K562 (cell line): ENCODE measurements at regions not wholly inside any gene's neighbourhood (a gene's known extent, or its start where the extent isn't known, plus 50 kb on each side); places are given as distances from the start of the nearest gene placed in this dataset.

Experiments used
- ATAC-seq: fragments of 200-7000 bp; cut with Tn5 transposase; 3 replicates; pipeline ENCODE4 v1.9.1; 2020; ENCODE audit warnings: moderate library complexity
- BruUV-seq: library from RNA; stranded (reverse); fragments of 400-500 nt; replicated peaks from 2 replicates; lab custom pipeline; 2021; lab: Mats Ljungman, UMichigan
- CTCF ChIA-PET: fragments of 300-600 bp; formaldehyde crosslinking; extraction: SDS; loops from one replicate; lab custom pipeline; 2021; ENCODE audit warnings: low intra/inter-chr PET ratio; lab: Yijun Ruan, JAX
- POLR2A ChIA-PET: fragments of 300-600, 350-650 bp; sonication (Branson Sonifier 250); formaldehyde crosslinking; extraction: SDS; loops from one replicate; lab custom pipeline; 2021; ENCODE audit warnings: antibody characterized with exemption, inconsistent platforms; lab: Yijun Ruan, JAX
- DNase-seq, 4 experiments: peaks; one replicate each; pipeline versions ENCODE4 v3.0.0 to v3.0.0-alpha.2; 2011 to 2018; ENCODE audit warnings: low spot score in 3 of 4, mixed read lengths in 3 of 4; ENCODE audit errors: extremely low read depth in 1 of 4
- FAIRE-seq: peaks from 2 replicates; lab custom pipeline; 2011; peaks lifted over from hg19 to GRCh38; lab: Jason Lieb, UNC
- H2AFZ ChIP-seq: 2 replicates; pipeline ENCODE4 v1.6.0; 2011; ENCODE audit warnings: low read depth, low read length, control low read depth, inconsistent platforms
- H3K27ac ChIP-seq: fragments of 200-600 bp; 3 replicates; pipeline ENCODE4 v1.8.0; 2011; ENCODE audit warnings: low read depth, mild to moderate bottlenecking, control low read depth, inconsistent platforms, low read length, moderate library complexity, mixed read lengths; ENCODE audit errors: extremely low read depth
- H3K27me3 ChIP-seq, 2 experiments: fragments of 300-600 bp in 1 of 2; 2 replicates in 1 of 2; 3 replicates in 1 of 2; pipeline versions ENCODE4 v1.6.0 to v1.8.0; 2011; ENCODE audit warnings: inconsistent platforms in 2 of 2, low read length in 2 of 2, mild to moderate bottlenecking in 1 of 2, mixed read lengths in 1 of 2, moderate library complexity in 1 of 2; ENCODE audit not compliant: control insufficient read depth in 2 of 2, insufficient read depth in 2 of 2
- H3K36me3 ChIP-seq: fragments of 300-600 bp; 3 replicates; pipeline ENCODE4 v1.8.0; 2011; ENCODE audit warnings: mild to moderate bottlenecking, low read length, inconsistent platforms; ENCODE audit not compliant: control insufficient read depth, insufficient read depth
- H3K4me1 ChIP-seq, 2 experiments: fragments of 200-600 bp in 1 of 2; replicated peaks in 1 of 2; 2 replicates in 1 of 2; 3 replicates in 1 of 2; pipeline versions ENCODE4 v1.5.1 to v1.8.0; 2011; ENCODE audit warnings: inconsistent platforms in 2 of 2, low read length in 2 of 2, mild to moderate bottlenecking in 1 of 2, mixed read lengths in 1 of 2, moderate library complexity in 1 of 2; ENCODE audit not compliant: control insufficient read depth in 2 of 2, insufficient read depth in 2 of 2
- H3K4me2 ChIP-seq: 2 replicates; pipeline ENCODE4 v1.6.1; 2011; ENCODE audit warnings: low read length, control low read depth, inconsistent platforms, mixed read lengths; ENCODE audit not compliant: insufficient read depth
- H3K4me3 ChIP-seq: fragments of 200-600 bp; sonication (generic), shearing (Covaris generic); 2 replicates; pipeline ENCODE4 v1.5.1; 2016; ENCODE audit warnings: control low read depth, inconsistent platforms
- H3K79me2 ChIP-seq: fragments of 200-600 bp; 3 replicates; pipeline ENCODE4 v1.8.0; 2011; ENCODE audit warnings: low read length, inconsistent platforms; ENCODE audit not compliant: control insufficient read depth, insufficient read depth
- H3K9ac ChIP-seq, 2 experiments: 2 replicates each; pipeline versions ENCODE4 v1.6.0 to v1.6.1; 2011; ENCODE audit warnings: low read depth in 2 of 2, low read length in 2 of 2, control low read depth in 1 of 2, inconsistent platforms in 1 of 2, mild to moderate bottlenecking in 1 of 2, mixed read lengths in 1 of 2; ENCODE audit not compliant: insufficient read depth in 1 of 2
- H3K9me1 ChIP-seq: one replicate; pipeline ENCODE4 v1.6.0; 2011; ENCODE audit warnings: inconsistent platforms, mild to moderate bottlenecking, low read length, moderate library complexity; ENCODE audit not compliant: control insufficient read depth, insufficient read depth
- H3K9me3 ChIP-seq: replicated peaks from 2 replicates; pipeline ENCODE4 v1.5.1; 2011; ENCODE audit warnings: low read depth, low read length, inconsistent platforms; ENCODE audit not compliant: control insufficient read depth, insufficient read depth
- H4K20me1 ChIP-seq: replicated peaks from 2 replicates; pipeline ENCODE4 v1.6.1; 2011; ENCODE audit warnings: low read length, inconsistent platforms, mixed read lengths; ENCODE audit not compliant: control insufficient read depth, insufficient read depth
- CEBPG ChIP-seq, 3 experiments: fragments of 200-800 bp in 1 of 3; sonication (Bioruptor generic) in 1 of 3; sonication (generic) in 1 of 3; formaldehyde crosslinking in 1 of 3; IDR thresholded peaks in 2 of 3; conservative IDR thresholded peaks in 1 of 3; 2 replicates each; pipeline versions ENCODE4 v1.6.1 to v1.8.0; 2016 to 2022; ENCODE audit warnings: missing compliant biosample characterization in 2 of 3, missing genetic modification characterization in 2 of 3, mild to moderate bottlenecking in 1 of 3, missing genetic modification reagents in 1 of 3
- ELF2 ChIP-seq: fragments of 250-450 bp; sonication (Bioruptor Pico); IDR thresholded peaks from 2 replicates; pipeline ENCODE4 v1.5.0; 2021; ENCODE audit warnings: mild to moderate bottlenecking
- FOXK2 ChIP-seq, 2 experiments: fragments of 450-650 bp; IDR thresholded peaks in 1 of 2; conservative IDR thresholded peaks in 1 of 2; 2 replicates each; pipeline ENCODE4 v1.6.1; 2016; ENCODE audit warnings: low read depth in 2 of 2, mild to moderate bottlenecking in 1 of 2
- HDAC2 ChIP-seq: fragments of 450-650 bp; IDR thresholded peaks from 2 replicates; pipeline ENCODE4 v1.6.1; 2016; ENCODE audit warnings: mild to moderate bottlenecking
- MEF2A ChIP-seq: IDR thresholded peaks from 2 replicates; pipeline ENCODE4 v1.6.1; 2011; ENCODE audit warnings: low read depth, mild to moderate bottlenecking, low read length, moderate library complexity; ENCODE audit not compliant: control insufficient read depth
- MEF2D ChIP-seq: conservative IDR thresholded peaks from 2 replicates; pipeline ENCODE4 v1.6.1; 2016; ENCODE audit warnings: low read depth, missing genetic modification characterization, missing compliant biosample characterization
- PHB2 ChIP-seq: fragments of 450-650 bp; IDR thresholded peaks from 2 replicates; pipeline ENCODE4 v1.6.1; 2017; ENCODE audit warnings: low read depth
- TFAP4 ChIP-seq: sonication (generic); formaldehyde crosslinking; IDR thresholded peaks from 2 replicates; pipeline ENCODE4 v1.8.0; 2022; ENCODE audit warnings: missing genetic modification reagents, mild to moderate bottlenecking, moderate library complexity, borderline replicate concordance
- ZBTB11 ChIP-seq, 3 experiments: fragments of 200-800 bp in 1 of 3; fragments of 250-450 bp in 1 of 3; fragments of 450-650 bp in 1 of 3; sonication (Bioruptor Pico) in 1 of 3; sonication (Bioruptor generic) in 1 of 3; formaldehyde crosslinking in 1 of 3; IDR thresholded peaks; 2 replicates each; pipeline versions ENCODE4 v1.6.1 to v1.8.0; 2016 to 2022; ENCODE audit warnings: mild to moderate bottlenecking in 2 of 3, missing genetic modification characterization in 2 of 3, missing compliant biosample characterization in 1 of 3, moderate library complexity in 1 of 3
- ZNF12 ChIP-seq: sonication (generic); formaldehyde crosslinking; IDR thresholded peaks from 2 replicates; pipeline ENCODE4 v1.4.0; 2020; ENCODE audit warnings: mild to moderate bottlenecking, missing genetic modification reagents
- ZNF212 ChIP-seq: fragments of 450-650 bp; formaldehyde crosslinking; IDR thresholded peaks from 2 replicates; pipeline ENCODE4 v1.4.0; 2020; ENCODE audit warnings: mild to moderate bottlenecking
- WGBS: fragments of 100-300 bp; shearing (Covaris generic); methylation state at CpG from one replicate; pipeline ENCODE4 v1.1.6; 2016; ENCODE audit warnings: low coverage, mixed read lengths; ENCODE audit not compliant: insufficient coverage; ENCODE audit errors: missing lambda C conversion rate; 5-methylcytosine and 5-hydroxymethylcytosine counted together
- in situ Hi-C: fragments of 300-500 bp; cut with MboI; formaldehyde crosslinking; loops from 4 replicates; pipeline ENCODE4 v1.15.0; 2018; ENCODE audit warnings: inconsistent platforms, mixed read lengths
- intact Hi-C: fragments of 100-400 bp; cut with micrococcal nuclease; formaldehyde crosslinking; loops from 2 replicates; pipeline ENCODE4 v1.14.2; 2022

GRCh38 chr20:6245436-6245835, 122.6 kb upstream of the FERMT1 start (continued):
- TF ChIP-seq MEF2A (no peak), FOXK2 (conservative IDR thresholded peaks at IDR 0.05 in 1 of 2, IDR thresholded peaks at IDR 0.05 in 1 of 2; ENCODE audit: low read depth in 2 of 2) (no peak), ZNF12 (CRISPR knock-in tag) (no peak)

GRCh38 chr20:6241591-6241990, 118.8 kb upstream of the FERMT1 start:
- no peak for DNase-seq
- ATAC-seq, result no peak
- no peak for FAIRE-seq
- Histone ChIP-seq H3K4me2 (no peak overlapping the region), H3K4me3 (no peak overlapping the region), H4K20me1 (no peaks in the 10 kb centered on the region), H3K9ac (no peak overlapping the region)
- POLR2A ChIA-PET, result no interaction called here
- intact Hi-C loops, result no loop called here
- WGBS, result 0% methylated on average over 1 of the region's 1 CpG
- TF ChIP-seq ZNF212 (CRISPR knock-in tag), result no peak
- TF ChIP-seq PHB2, result no peak
- TF ChIP-seq CEBPG (CRISPR knock-in tag; IDR thresholded peaks at IDR 0.05), result no peak
- TF ChIP-seq CEBPG (tag; conservative IDR thresholded peaks at IDR 0.05 in 1 of 2, IDR thresholded peaks at IDR 0.05 in 1 of 2), result no peak
- no peak for TF ChIP-seq ELF2
- TF ChIP-seq TFAP4, result no peak
- no peak for TF ChIP-seq ZBTB11 (CRISPR knock-in tag; IDR thresholded peaks at IDR 0.05)
- no peak for TF ChIP-seq MEF2D (tag)
- no peak for TF ChIP-seq HDAC2
- TF ChIP-seq, all 486 proteins: peak for 0
- in situ Hi-C loops, result no loop called here
- no peaks in the 10 kb centered on the region for H3K27me3 ChIP-seq
- no TSS peak for BruUV-seq
- no peaks in the 10 kb centered on the region for H3K4me1 ChIP-seq
- no peak overlapping the region for H2AFZ ChIP-seq
- H3K36me3 ChIP-seq, result no peaks in the 10 kb centered on the region
- no peaks in the 10 kb centered on the region for H3K9me3 ChIP-seq
- CTCF ChIA-PET, result no interaction called here
- no peak overlapping the region for H3K27ac ChIP-seq
- no peaks in the 10 kb centered on the region for H3K9me1 ChIP-seq
- no peaks in the 10 kb centered on the region for H3K79me2 ChIP-seq
